Transverse colon (tissue), 4 donors: ENCODE measurements at regions not wholly inside any gene's neighbourhood (a gene's known extent, or its start where the extent isn't known, plus 50 kb on each side); places are given as distances from the start of the nearest gene placed in this dataset.

Experiments used
- DNase-seq: peaks from one replicate; pipeline ENCODE4 v3.0.0-alpha.2; 2019
- H3K27ac ChIP-seq, 4 donors: fragments of 200-600 bp; sonication (generic); 2 replicates each; pipeline ENCODE4 v1.5.1; 2016 to 2018; ENCODE audit warnings: inconsistent platforms in 4 of 4
- H3K27me3 ChIP-seq: fragments of 200-600 bp; sonication (generic); 2 replicates; pipeline ENCODE4 v1.5.1; 2017; ENCODE audit warnings: inconsistent platforms
- H3K36me3 ChIP-seq, 4 donors: fragments of 200-600 bp; sonication (generic); 2 replicates each; pipeline ENCODE4 v1.5.1; 2017 to 2019; ENCODE audit warnings: inconsistent platforms in 4 of 4
- H3K4me1 ChIP-seq, 4 donors: fragments of 200-600 bp; sonication (generic); 2 replicates each; pipeline ENCODE4 v1.5.1; 2017 to 2020; ENCODE audit warnings: inconsistent platforms in 4 of 4
- H3K4me3 ChIP-seq, 4 donors: fragments of 200-600 bp; sonication (generic); 1 replicate in 1 of 4; 2 replicates in 3 of 4; pipeline versions ENCODE4 v1.5.1 to v1.6.1; 2017 to 2019; ENCODE audit warnings: inconsistent platforms in 4 of 4
- H3K9me3 ChIP-seq, 2 donors: fragments of 200-600 bp; sonication (generic); 2 replicates each; pipeline ENCODE4 v1.5.1; 2017 to 2019; ENCODE audit warnings: inconsistent platforms in 2 of 2
- EP300 ChIP-seq: sonication (generic); formaldehyde crosslinking; IDR thresholded peaks from one replicate; pipeline ENCODE4 v1.6.1; 2017; ENCODE audit warnings: antibody characterized with exemption, low read depth
- POLR2A ChIP-seq: fragments of 450-650 bp; IDR thresholded peaks from one replicate; pipeline ENCODE4 v1.6.1; 2016; ENCODE audit warnings: antibody characterized with exemption, mild to moderate bottlenecking, moderate library complexity
- POLR2AphosphoS5 ChIP-seq, 3 donors: sonication (generic); formaldehyde crosslinking; IDR thresholded peaks; one replicate each; pipeline ENCODE4 v1.6.1; 2016; ENCODE audit warnings: antibody characterized with exemption in 3 of 3
- WGBS, 2 donors: methylation state at CpG; one replicate each; pipeline ENCODE4 v1.1.5; 2018; ENCODE audit warnings: low coverage in 1 of 2; 5-methylcytosine and 5-hydroxymethylcytosine counted together
- in situ Hi-C, 4 donors: fragments of 200-750 bp; cut with MboI; loops; one replicate each; pipeline versions ENCODE4 v1.15.0 to v1.15.1; 2017; ENCODE audit warnings: low sequenced_read_pairs in 3 of 4, low pct_ligation_motif_present in 1 of 4, low pct_unique_long_range_greater_than_20kb in 1 of 4
- intact Hi-C: fragments of 100-400 bp; cut with DNase I; formaldehyde crosslinking; loops from one replicate; pipeline ENCODE4 v1.15.1; 2023; ENCODE audit warnings: low total_unique reads
- TF ChIP-seq, protein P1 (sequence below), 5 experiments: fragments of 200-600 bp in 3 of 5; fragments of 450-650 bp in 2 of 5; sonication (generic) in 3 of 5; IDR thresholded peaks; 1 replicate in 2 of 5; 2 replicates in 3 of 5; pipeline ENCODE4 v1.5.1; 2016 to 2017; ENCODE audit warnings: antibody characterized with exemption in 5 of 5, inconsistent platforms in 3 of 5, mild to moderate bottlenecking in 2 of 5, moderate library complexity in 1 of 5

GRCh38 chr15:95990833-95991232, 339.7 kb upstream of the NR2F2 start:
- TF ChIP-seq, protein P1, sequence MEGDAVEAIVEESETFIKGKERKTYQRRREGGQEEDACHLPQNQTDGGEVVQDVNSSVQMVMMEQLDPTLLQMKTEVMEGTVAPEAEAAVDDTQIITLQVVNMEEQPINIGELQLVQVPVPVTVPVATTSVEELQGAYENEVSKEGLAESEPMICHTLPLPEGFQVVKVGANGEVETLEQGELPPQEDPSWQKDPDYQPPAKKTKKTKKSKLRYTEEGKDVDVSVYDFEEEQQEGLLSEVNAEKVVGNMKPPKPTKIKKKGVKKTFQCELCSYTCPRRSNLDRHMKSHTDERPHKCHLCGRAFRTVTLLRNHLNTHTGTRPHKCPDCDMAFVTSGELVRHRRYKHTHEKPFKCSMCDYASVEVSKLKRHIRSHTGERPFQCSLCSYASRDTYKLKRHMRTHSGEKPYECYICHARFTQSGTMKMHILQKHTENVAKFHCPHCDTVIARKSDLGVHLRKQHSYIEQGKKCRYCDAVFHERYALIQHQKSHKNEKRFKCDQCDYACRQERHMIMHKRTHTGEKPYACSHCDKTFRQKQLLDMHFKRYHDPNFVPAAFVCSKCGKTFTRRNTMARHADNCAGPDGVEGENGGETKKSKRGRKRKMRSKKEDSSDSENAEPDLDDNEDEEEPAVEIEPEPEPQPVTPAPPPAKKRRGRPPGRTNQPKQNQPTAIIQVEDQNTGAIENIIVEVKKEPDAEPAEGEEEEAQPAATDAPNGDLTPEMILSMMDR (IDR thresholded peaks at IDR 0.05): no peak
- TF ChIP-seq POLR2A (no peak), POLR2AphosphoS5 (IDR thresholded peaks at IDR 0.05) (no peak), EP300 (no peak)
- H3K27ac ChIP-seq: no peak overlapping the region
- H3K9me3 ChIP-seq: no peaks in the 10 kb centered on the region
- in situ Hi-C loops (no loop called here), intact Hi-C loops (loop anchor here (5.0 kb wide), 1 partner anchor 1201 kb away; no protein-coding TSS in a partner anchor)
- H3K4me1 ChIP-seq: peaks cover 0 to 4% (median 0%) of the 10 kb centered on the region in 4 donors
- WGBS, 2 donors: 72 to 80% methylated on average over 1 to 4 of the region's 4 CpGs
- no peak for DNase-seq
- no peak overlapping the region for H3K4me3 ChIP-seq
- no peaks in the 10 kb centered on the region for H3K36me3 ChIP-seq
- no peaks in the 10 kb centered on the region for H3K27me3 ChIP-seq

GRCh38 chr15:95994418-95994817, 336.1 kb upstream of the NR2F2 start:
- no peaks in the 10 kb centered on the region for H3K9me3 ChIP-seq
- H3K27ac ChIP-seq: no peak overlapping the region
- H3K36me3 ChIP-seq: no peaks in the 10 kb centered on the region
- no peak for DNase-seq
- H3K27me3 ChIP-seq: no peaks in the 10 kb centered on the region
- H3K4me1 ChIP-seq: peaks cover 0 to 5% (median 0%) of the 10 kb centered on the region in 4 donors
- TF ChIP-seq EP300 (no peak), POLR2A (no peak), POLR2AphosphoS5 (IDR thresholded peaks at IDR 0.05) (no peak)
- TF ChIP-seq, protein P1 (IDR thresholded peaks at IDR 0.05): no peak
- no peak overlapping the region for H3K4me3 ChIP-seq
- 87 to 100% methylated on average over 1 to 4 of the region's 4 CpGs for WGBS, 2 donors
- intact Hi-C loops: loop anchor here (5.0 kb wide), 1 partner anchor 1198 kb away; no protein-coding TSS in a partner anchor
- in situ Hi-C loops: no loop called here

DNA sequence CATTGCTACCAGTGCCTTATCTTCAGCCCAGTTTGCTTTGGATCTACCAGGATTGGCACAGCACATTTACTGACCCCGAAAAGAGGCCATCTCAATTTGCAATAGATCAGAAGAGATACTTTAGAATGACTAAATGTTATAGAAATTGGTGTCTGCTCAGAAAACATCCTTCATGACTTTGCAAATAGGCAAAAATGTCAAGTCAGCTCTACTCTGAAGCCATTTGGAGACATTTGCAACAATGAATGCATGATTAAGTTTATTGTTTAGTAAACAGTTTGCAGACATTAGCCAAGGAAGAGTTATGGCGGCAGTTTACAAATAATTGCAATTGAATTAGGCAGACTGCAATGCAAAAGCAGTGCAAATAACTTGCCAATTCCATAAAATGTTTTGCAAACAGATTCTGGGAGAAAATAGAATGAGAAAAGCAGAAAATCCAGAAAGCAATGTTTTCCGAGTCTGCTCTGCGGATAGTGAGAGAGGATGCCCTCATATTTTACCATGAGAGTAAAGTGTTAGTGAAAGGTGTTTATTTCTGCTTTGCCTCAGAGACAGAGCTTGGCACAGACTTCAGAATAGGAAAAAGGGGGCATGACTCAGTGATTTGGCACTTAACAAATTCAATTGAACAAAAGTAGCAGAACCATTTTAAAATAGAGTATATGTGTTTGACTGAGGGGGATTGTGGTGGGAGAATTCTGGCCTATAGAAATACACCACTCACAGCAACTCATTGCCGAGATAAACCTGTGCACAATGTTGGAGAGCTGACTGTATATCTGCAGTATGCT, 334.9 kb upstream of the NR2F2 start:
- H3K9me3 ChIP-seq: no peaks in the 10 kb centered on the region
- in situ Hi-C loops: no loop called here
- no peak overlapping the region for H3K27ac ChIP-seq
- peaks cover 0 to 5% (median 0%) of the 10 kb centered on the region in 4 donors for H3K4me1 ChIP-seq
- H3K36me3 ChIP-seq: no peaks in the 10 kb centered on the region
- intact Hi-C loops: no loop called here
- H3K27me3 ChIP-seq: no peaks in the 10 kb centered on the region
- TF ChIP-seq EP300: no peak
- TF ChIP-seq, protein P1 (IDR thresholded peaks at IDR 0.05): no peak
- no peak for TF ChIP-seq POLR2A
- no peak for TF ChIP-seq POLR2AphosphoS5 (IDR thresholded peaks at IDR 0.05)
- no peak overlapping the region for H3K4me3 ChIP-seq
- no peak for DNase-seq
- 65 to 66% methylated on average over 5 of the region's 5 CpGs for WGBS, 2 donors

GRCh38 chr15:95996494-95996893, 334.0 kb upstream of the NR2F2 start:
- TF ChIP-seq POLR2A (no peak), POLR2AphosphoS5 (IDR thresholded peaks at IDR 0.05) (no peak), EP300 (no peak)
- TF ChIP-seq, protein P1 (IDR thresholded peaks at IDR 0.05): no peak
- no peak overlapping the region for H3K27ac ChIP-seq
- no peaks in the 10 kb centered on the region for H3K36me3 ChIP-seq
- H3K4me3 ChIP-seq: no peak overlapping the region
- no peaks in the 10 kb centered on the region for H3K27me3 ChIP-seq
- 63 to 64% methylated on average over 4 of the region's 4 CpGs for WGBS, 2 donors
- no peak for DNase-seq
- intact Hi-C loops: no loop called here
- peaks cover 0 to 5% (median 0%) of the 10 kb centered on the region in 4 donors for H3K4me1 ChIP-seq
- in situ Hi-C loops: no loop called here
- H3K9me3 ChIP-seq: no peaks in the 10 kb centered on the region
